SK-N-SH (cell line): ENCODE measurements at regions not wholly inside any gene's neighbourhood (a gene's known extent, or its start where the extent isn't known, plus 50 kb on each side); places are given as distances from the start of the nearest gene placed in this dataset.

Experiments
- CTCF ChIA-PET: fragments of 300-600, 350-600 bp; formaldehyde crosslinking; extraction: SDS; loops from one replicate; lab custom pipeline; 2021; lab: Yijun Ruan, JAX
- POLR2A ChIA-PET: fragments of 350-600 bp; sonication (Branson Sonifier 250); formaldehyde crosslinking; extraction: SDS; loops from one replicate; lab custom pipeline; 2020; ENCODE audit warnings: antibody characterized with exemption, inconsistent platforms; lab: Yijun Ruan, JAX
- DNase-seq: peaks from one replicate; pipeline ENCODE4 v3.0.0; 2012
- H2AFZ ChIP-seq: fragments of 200-600 bp; sonication (generic); 2 replicates; pipeline ENCODE4 v1.8.1; 2016; ENCODE audit warnings: antibody characterized with exemption, mild to moderate bottlenecking, low read depth
- H3F3A ChIP-seq: fragments of 200-600 bp; sonication (generic); replicated peaks from 2 replicates; pipeline ENCODE3; 2016; ENCODE audit warnings: antibody characterized with exemption, mild to moderate bottlenecking; ENCODE audit not compliant: insufficient read depth
- H3K27ac ChIP-seq, 2 experiments: fragments of 200-500 bp in 1 of 2; fragments of 200-600 bp in 1 of 2; sonication (Bioruptor generic) in 1 of 2; sonication (generic), shearing (Covaris generic) in 1 of 2; 2 replicates each; pipeline versions ENCODE4 v1.5.1 to v1.6.1; 2014 to 2016; ENCODE audit warnings: low read depth in 2 of 2, inconsistent platforms in 1 of 2, low read length in 1 of 2, mild to moderate bottlenecking in 1 of 2, mixed read lengths in 1 of 2
- H3K27me3 ChIP-seq: fragments of 200-600 bp; sonication (generic), shearing (Covaris generic); 2 replicates; pipeline ENCODE4 v1.6.1; 2016; ENCODE audit warnings: mixed run types; ENCODE audit not compliant: insufficient read depth
- H3K36me3 ChIP-seq, 2 experiments: fragments of 200-500 bp in 1 of 2; fragments of 200-600 bp in 1 of 2; sonication (Bioruptor generic) in 1 of 2; sonication (generic) in 1 of 2; replicated peaks in 1 of 2; 2 replicates each; pipeline versions ENCODE3 to v1.5.1; 2014 to 2016; ENCODE audit warnings: low read length in 1 of 2, mild to moderate bottlenecking in 1 of 2; ENCODE audit not compliant: insufficient read depth in 2 of 2, control insufficient read depth in 1 of 2
- H3K4me1 ChIP-seq, 2 experiments: fragments of 200-500 bp in 1 of 2; fragments of 200-600 bp in 1 of 2; sonication (Bioruptor generic) in 1 of 2; sonication (generic), shearing (Covaris generic) in 1 of 2; 2 replicates each; pipeline versions ENCODE4 v1.5.1 to v1.6.1; 2014 to 2016; ENCODE audit warnings: low read depth in 1 of 2, low read length in 1 of 2, mixed run types in 1 of 2; ENCODE audit not compliant: insufficient read depth in 2 of 2, control insufficient read depth in 1 of 2
- H3K4me2 ChIP-seq: fragments of 200-600 bp; sonication (generic), shearing (Covaris generic); 2 replicates; pipeline ENCODE4 v1.6.1; 2017; ENCODE audit warnings: mixed run types
- H3K4me3 ChIP-seq, 2 experiments: fragments of 200-500 bp in 1 of 2; fragments of 200-600 bp in 1 of 2; sonication (Bioruptor generic) in 1 of 2; sonication (generic), shearing (Covaris generic) in 1 of 2; 2 replicates each; pipeline versions ENCODE4 v1.5.1 to v1.8.1; 2014 to 2016; ENCODE audit warnings: low read depth in 2 of 2, inconsistent platforms in 1 of 2, low read length in 1 of 2, mild to moderate bottlenecking in 1 of 2, mixed read lengths in 1 of 2, moderate library complexity in 1 of 2
- H3K79me2 ChIP-seq: fragments of 200-600 bp; sonication (generic); 2 replicates; pipeline ENCODE4 v1.8.1; 2017; ENCODE audit warnings: mild to moderate bottlenecking; ENCODE audit not compliant: insufficient read depth
- H3K9ac ChIP-seq: fragments of 200-600 bp; sonication (generic); 2 replicates; pipeline ENCODE4 v1.6.1; 2017; ENCODE audit warnings: mixed run types
- H3K9me2 ChIP-seq: fragments of 200-600 bp; sonication (generic); 2 replicates; pipeline ENCODE4 v1.6.1; 2017; ENCODE audit warnings: mixed run types
- H3K9me3 ChIP-seq: fragments of 200-600 bp; sonication (generic); 2 replicates; pipeline ENCODE4 v1.6.1; 2017; ENCODE audit warnings: mixed run types, mild to moderate bottlenecking, moderate library complexity
- H4K20me1 ChIP-seq: fragments of 200-600 bp; sonication (generic); 2 replicates; pipeline ENCODE4 v1.6.1; 2017; ENCODE audit warnings: mild to moderate bottlenecking, mixed run types; ENCODE audit not compliant: insufficient read depth
- CTCF ChIP-seq: fragments of 200-600 bp; sonication (generic); IDR thresholded peaks from 2 replicates; pipeline ENCODE4 v1.6.1; 2017; ENCODE audit warnings: antibody characterized with exemption, mild to moderate bottlenecking, moderate library complexity
- FOSL2 ChIP-seq: IDR thresholded peaks from 2 replicates; pipeline ENCODE4 v1.4.0; 2012; ENCODE audit warnings: low read depth, mild to moderate bottlenecking, moderate library complexity, borderline replicate concordance
- FOXM1 ChIP-seq: IDR thresholded peaks from 2 replicates; pipeline ENCODE4 v1.4.0; 2012; ENCODE audit warnings: low read depth, mild to moderate bottlenecking
- GATA2 ChIP-seq: sonication (generic); formaldehyde crosslinking; IDR thresholded peaks from 2 replicates; pipeline ENCODE4 v1.5.0; 2020; ENCODE audit warnings: mild to moderate bottlenecking, missing genetic modification reagents
- IRF3 ChIP-seq: fragments of 150-350 bp; IDR thresholded peaks from 2 replicates; pipeline ENCODE4 v1.6.1; 2016; ENCODE audit warnings: mild to moderate bottlenecking, low read depth, low read length
- JUND ChIP-seq: IDR thresholded peaks from 2 replicates; pipeline ENCODE4 v1.4.0; 2012
- MEF2A ChIP-seq: IDR thresholded peaks from 2 replicates; pipeline ENCODE4 v1.4.0; 2012; ENCODE audit warnings: low read depth, borderline replicate concordance
- MXI1 ChIP-seq: IDR thresholded peaks from 2 replicates; pipeline ENCODE4 v1.6.1; 2012; ENCODE audit warnings: mild to moderate bottlenecking, low read depth, low read length, improper control_type of control experiment
- NFIC ChIP-seq: IDR thresholded peaks from 2 replicates; pipeline ENCODE4 v1.4.0; 2012; ENCODE audit warnings: borderline replicate concordance
- RCOR1 ChIP-seq: fragments of 150-350 bp; IDR thresholded peaks from 2 replicates; pipeline ENCODE4 v1.6.1; 2017; ENCODE audit warnings: antibody characterized with exemption, low read length
- RFX5 ChIP-seq: IDR thresholded peaks from 2 replicates; pipeline ENCODE4 v1.6.1; 2012; ENCODE audit warnings: mild to moderate bottlenecking, improper control_type of control experiment, low read length
- SIN3A ChIP-seq: IDR thresholded peaks from 2 replicates; pipeline ENCODE4 v1.6.1; 2012; ENCODE audit warnings: low read depth, mild to moderate bottlenecking, low read length, moderate library complexity, borderline replicate concordance
- TEAD4 ChIP-seq: IDR thresholded peaks from 2 replicates; pipeline ENCODE4 v1.4.0; 2012; ENCODE audit warnings: mild to moderate bottlenecking, borderline replicate concordance; ENCODE audit not compliant: insufficient read depth
- USF1 ChIP-seq: IDR thresholded peaks from 2 replicates; pipeline ENCODE4 v1.4.0; 2012; ENCODE audit warnings: low read depth, borderline replicate concordance
- USF2 ChIP-seq: fragments of 150-350 bp; IDR thresholded peaks from 2 replicates; pipeline ENCODE4 v1.6.1; 2017; ENCODE audit warnings: antibody characterized with exemption, low read length, low read depth, borderline replicate concordance
- WGBS: methylation state at CpG from one replicate; pipeline ENCODE4 v1.1.6; 2017; ENCODE audit warnings: low lambda C conversion rate; 5-methylcytosine and 5-hydroxymethylcytosine counted together

DNA sequence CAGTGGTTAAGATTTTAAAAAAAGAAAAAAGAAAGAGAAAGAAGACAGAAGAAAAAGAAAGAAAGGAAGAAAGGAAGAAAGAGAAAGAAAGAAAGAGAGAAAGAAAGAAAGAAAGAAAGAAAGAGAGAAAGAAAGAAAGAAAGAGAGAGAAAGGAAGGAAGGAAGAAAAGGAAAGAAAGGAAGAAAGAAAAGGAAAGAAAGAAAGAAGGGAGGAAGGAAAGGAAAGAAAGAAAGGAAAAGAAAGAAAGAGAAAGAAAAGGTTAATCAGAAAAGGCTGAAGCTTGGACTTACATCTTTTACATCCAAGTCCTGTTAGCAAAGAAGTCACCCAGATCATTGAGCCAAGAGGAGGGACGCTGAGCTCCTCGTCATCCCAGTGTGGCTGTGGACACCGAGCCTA lies 70.0 kb downstream of the IRX2 start:
- ChIA-PET CTCF (no interaction called here), POLR2A (no interaction called here)
- Histone ChIP-seq H3K4me3 (no peak overlapping the region), H3K4me2 (no peak overlapping the region), H3K9me3 (no peaks in the 10 kb centered on the region), H2AFZ (no peak overlapping the region), H3K79me2 (no peaks in the 10 kb centered on the region), H3K9me2 (no peaks in the 10 kb centered on the region), H4K20me1 (no peaks in the 10 kb centered on the region), H3K27me3 (peaks cover 5% of the 10 kb centered on the region; the same call in 1 of the 2 replicates), H3K9ac (no peak overlapping the region), H3K27ac (no peak overlapping the region), H3F3A (no peaks in the 10 kb centered on the region), H3K36me3 (no peaks in the 10 kb centered on the region), H3K4me1 (no peaks in the 10 kb centered on the region)
- DNase-seq: no peak
- no peak for TF ChIP-seq USF1
- TF ChIP-seq USF2: no peak
- no peak for TF ChIP-seq MEF2A
- TF ChIP-seq RFX5: no peak
- no peak for TF ChIP-seq JUND
- TF ChIP-seq CTCF: no peak
- no peak for TF ChIP-seq IRF3
- TF ChIP-seq GATA2 (CRISPR knock-in tag): no peak
- TF ChIP-seq NFIC: no peak
- TF ChIP-seq MXI1: no peak
- TF ChIP-seq SIN3A: no peak
- TF ChIP-seq TEAD4: no peak
- TF ChIP-seq FOXM1: no peak
- TF ChIP-seq RCOR1: no peak
- TF ChIP-seq FOSL2: no peak
- 0% methylated on average over 2 of the region's 3 CpGs for WGBS

DNA sequence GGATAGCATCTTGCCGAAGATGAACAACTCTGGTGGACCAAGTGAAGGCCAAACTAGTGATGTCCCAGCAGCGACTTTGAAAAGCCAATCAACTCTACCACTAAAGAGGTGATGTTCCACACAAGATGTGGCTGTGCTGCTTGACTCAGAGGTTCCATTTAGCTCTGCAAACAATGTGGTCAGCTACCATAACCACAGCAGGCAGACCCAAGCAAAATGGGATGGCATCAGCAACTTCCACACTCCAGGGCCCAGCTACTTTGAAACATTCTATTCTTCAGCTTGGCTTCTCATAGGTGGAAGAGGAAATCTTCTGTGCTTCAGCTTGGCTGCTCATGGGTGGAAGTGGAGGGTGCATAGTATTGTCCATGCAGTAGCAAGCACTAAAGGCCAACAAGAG lies 70.5 kb downstream of the IRX2 start:
- ChIA-PET POLR2A (no interaction called here), CTCF (no interaction called here)
- Histone ChIP-seq H3K4me3 (no peak overlapping the region), H2AFZ (no peak overlapping the region), H3K4me2 (no peak overlapping the region), H3K9me2 (no peaks in the 10 kb centered on the region), H3K9ac (no peak overlapping the region), H3F3A (no peaks in the 10 kb centered on the region), H3K27me3 (peaks cover 5% of the 10 kb centered on the region; the same call in 1 of the 2 replicates), H3K4me1 (no peaks in the 10 kb centered on the region), H3K9me3 (no peaks in the 10 kb centered on the region), H4K20me1 (no peaks in the 10 kb centered on the region), H3K27ac (no peak overlapping the region), H3K36me3 (no peaks in the 10 kb centered on the region), H3K79me2 (no peaks in the 10 kb centered on the region)
- TF ChIP-seq FOSL2: no peak
- no peak for DNase-seq
- WGBS: 0% methylated on average over 2 of the region's 2 CpGs
